ENCODE measurements at regions not wholly inside any gene's neighbourhood (a gene's known extent, or its start where the extent isn't known, plus 50 kb on each side); places are given as distances from the start of the nearest gene placed in this dataset.

- DNase-seq, result no peak
Measured at GRCh38 chr3:157794771-157795170, 291.6 kb upstream of the VEPH1 start.

- DNase-seq, result no peak
Measured at GRCh38 chr3:157793745-157794144, 290.5 kb upstream of the VEPH1 start.

GRCh38 chr3:157789162-157789561 is 285.9 kb upstream of the VEPH1 start:
- DNase-seq, result no peak

- no peak for DNase-seq
Measured at GRCh38 chr3:157786618-157787017, 283.4 kb upstream of the VEPH1 start.

- no peak for DNase-seq
Measured at GRCh38 chr3:157786211-157786610, 283.0 kb upstream of the VEPH1 start.

- DNase-seq, result no peak
Measured at GRCh38 chr3:157785102-157785826, 282.0 kb upstream of the VEPH1 start.

- no peak for DNase-seq
Measured at GRCh38 chr3:157782236-157782635, 279.0 kb upstream of the VEPH1 start.

- DNase-seq, result no peak
Measured at GRCh38 chr3:157776861-157777260, 273.6 kb upstream of the VEPH1 start.

- DNase-seq, result no peak
Measured at GRCh38 chr3:157775446-157775845, 272.2 kb upstream of the VEPH1 start.

GRCh38 chr3:157769378-157769777 is 266.2 kb upstream of the VEPH1 start:
- no peak for DNase-seq

- DNase-seq, result no peak
Measured at GRCh38 chr3:157767607-157768006, 264.4 kb upstream of the VEPH1 start.

GRCh38 chr3:157763644-157764043 is 260.4 kb upstream of the VEPH1 start:
- DNase-seq, result no peak

- DNase-seq, result no peak
Measured at GRCh38 chr3:157759311-157759710, 256.1 kb upstream of the VEPH1 start.

- no peak for DNase-seq
Measured at GRCh38 chr3:157755233-157755632, 252.0 kb upstream of the VEPH1 start.

GRCh38 chr3:157754451-157754850 is 251.2 kb upstream of the VEPH1 start:
- no peak for DNase-seq

GRCh38 chr3:157753787-157754136 is 250.5 kb upstream of the VEPH1 start:
- no peak for DNase-seq

GRCh38 chr3:157752956-157753786 is 250.0 kb upstream of the VEPH1 start:
- no peak for DNase-seq

- DNase-seq, result no peak
Measured at GRCh38 chr3:157752554-157752953, 249.3 kb upstream of the VEPH1 start.

- DNase-seq, result no peak
Measured at GRCh38 chr3:157751386-157751785, 248.2 kb upstream of the VEPH1 start.

- DNase-seq, result no peak
Measured at GRCh38 chr3:157746391-157746790, 243.2 kb upstream of the VEPH1 start.

GRCh38 chr3:157741607-157742006 is 238.4 kb upstream of the VEPH1 start:
- DNase-seq, result no peak

GRCh38 chr3:157738441-157738840 is 235.2 kb upstream of the VEPH1 start:
- no peak for DNase-seq

GRCh38 chr3:157718800-157719199 is 215.6 kb upstream of the VEPH1 start:
- no peak for DNase-seq

GRCh38 chr3:157713101-157713500 is 209.9 kb upstream of the VEPH1 start:
- DNase-seq, result no peak

- no peak for DNase-seq
Measured at GRCh38 chr3:157705258-157705657, 202.0 kb upstream of the VEPH1 start.

All from activated CD4-positive, alpha-beta T cell treated with anti-CD3 and anti-CD28 coated beads for 1 hour (primary cell).